ENCODE measurements at regions not wholly inside any gene's neighbourhood (a gene's known extent, or its start where the extent isn't known, plus 50 kb on each side); places are given as distances from the start of the nearest gene placed in this dataset.
A peak's percentile ranks its signal among the peaks of the same experiment; 100 is the strongest.

DNA sequence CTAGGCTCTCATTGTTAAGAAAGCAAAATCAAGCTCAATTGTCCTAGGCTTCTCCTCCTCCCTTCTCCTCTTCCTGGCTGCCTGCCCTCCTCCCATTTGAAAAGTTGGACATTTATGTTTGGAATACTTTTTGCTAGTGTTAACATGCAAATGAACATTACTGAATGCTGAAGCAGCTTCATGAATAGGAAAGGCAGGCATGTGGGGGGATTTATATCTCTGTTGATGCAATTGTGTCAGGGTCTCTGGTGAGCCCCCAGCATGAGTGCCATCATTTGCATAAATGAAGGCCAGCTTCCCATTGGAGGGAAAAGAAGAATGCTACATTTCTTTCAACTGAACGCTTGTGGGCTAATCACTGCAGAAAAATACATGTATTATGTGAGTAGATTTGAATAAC lies 160.1 kb upstream of the NDST3 start:
- H3K9ac ChIP-seq (ENCODE audit: low read length) = no peak overlapping the region
- BruUV-seq (replicated peaks) = no TSS peak
- no peaks in the 10 kb centered on the region for H3K4me1 ChIP-seq (ENCODE audit: insufficient read depth, low read length)
- no peak overlapping the region for H2AFZ ChIP-seq (ENCODE audit: low read length)
- no peaks in the 10 kb centered on the region for H3K79me2 ChIP-seq (ENCODE audit: low read length)
- H3K27me3 ChIP-seq (ENCODE audit: low read length) = no peaks in the 10 kb centered on the region
- intact Hi-C loops (cut with micrococcal nuclease) = no loop called here
- H3K4me2 ChIP-seq (ENCODE audit: low read length) = no peak overlapping the region
- H3K27ac ChIP-seq (ENCODE audit: low read length) = no peak overlapping the region
- H3F3A ChIP-seq (ENCODE audit: low read length, unreplicated experiment) = no peaks in the 10 kb centered on the region
- H3K9me2 ChIP-seq (replicated peaks; ENCODE audit: low read length) = no peaks in the 10 kb centered on the region
- CTCF ChIA-PET = no interaction called here
- POLR2A ChIA-PET (ENCODE audit: unreplicated experiment) = no interaction called here
- H3K36me3 ChIP-seq (ENCODE audit: low read depth, low read length) = no peaks in the 10 kb centered on the region
- H4K20me1 ChIP-seq (ENCODE audit: low read length) = no peaks in the 10 kb centered on the region
- DNase-seq (no peak), ATAC-seq (no peak)
- H3K4me3 ChIP-seq (ENCODE audit: low read length) = no peak overlapping the region
- no peaks in the 10 kb centered on the region for H3K9me3 ChIP-seq (ENCODE audit: low read length)
- TF ChIP-seq EZH2phosphoT487 (IDR thresholded peaks at IDR 0.05; ENCODE audit: borderline replicate concordance, low read length) (no peak), EZH2 (IDR thresholded peaks at IDR 0.05; ENCODE audit: low read length, unreplicated experiment) (no peak)
- TF ChIP-seq, protein P1, sequence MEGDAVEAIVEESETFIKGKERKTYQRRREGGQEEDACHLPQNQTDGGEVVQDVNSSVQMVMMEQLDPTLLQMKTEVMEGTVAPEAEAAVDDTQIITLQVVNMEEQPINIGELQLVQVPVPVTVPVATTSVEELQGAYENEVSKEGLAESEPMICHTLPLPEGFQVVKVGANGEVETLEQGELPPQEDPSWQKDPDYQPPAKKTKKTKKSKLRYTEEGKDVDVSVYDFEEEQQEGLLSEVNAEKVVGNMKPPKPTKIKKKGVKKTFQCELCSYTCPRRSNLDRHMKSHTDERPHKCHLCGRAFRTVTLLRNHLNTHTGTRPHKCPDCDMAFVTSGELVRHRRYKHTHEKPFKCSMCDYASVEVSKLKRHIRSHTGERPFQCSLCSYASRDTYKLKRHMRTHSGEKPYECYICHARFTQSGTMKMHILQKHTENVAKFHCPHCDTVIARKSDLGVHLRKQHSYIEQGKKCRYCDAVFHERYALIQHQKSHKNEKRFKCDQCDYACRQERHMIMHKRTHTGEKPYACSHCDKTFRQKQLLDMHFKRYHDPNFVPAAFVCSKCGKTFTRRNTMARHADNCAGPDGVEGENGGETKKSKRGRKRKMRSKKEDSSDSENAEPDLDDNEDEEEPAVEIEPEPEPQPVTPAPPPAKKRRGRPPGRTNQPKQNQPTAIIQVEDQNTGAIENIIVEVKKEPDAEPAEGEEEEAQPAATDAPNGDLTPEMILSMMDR (conservative IDR thresholded peaks at IDR 0.05; ENCODE audit: low read depth, low read length) = no peak

DNA sequence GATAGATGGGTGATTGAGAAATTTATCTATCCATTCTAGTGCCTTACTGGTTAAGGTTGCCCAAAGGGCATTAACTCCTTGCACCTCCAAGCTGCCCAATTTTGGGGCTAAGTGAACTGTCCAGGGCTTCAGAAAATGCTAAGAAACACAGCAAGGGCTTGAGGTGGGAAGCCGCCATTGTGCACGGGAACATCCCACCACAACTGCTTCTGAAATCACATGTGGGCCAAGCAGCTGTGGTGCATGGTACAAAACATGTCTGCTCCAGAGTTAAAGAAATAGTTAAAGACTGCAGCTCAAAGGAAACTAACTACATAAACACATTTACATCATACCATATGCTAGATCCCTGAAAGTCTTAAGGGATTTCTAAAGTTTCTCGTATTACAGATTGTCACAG lies 144.3 kb upstream of the NDST3 start:
- no peak for DNase-seq
- CTCF ChIA-PET = no interaction called here

DNA sequence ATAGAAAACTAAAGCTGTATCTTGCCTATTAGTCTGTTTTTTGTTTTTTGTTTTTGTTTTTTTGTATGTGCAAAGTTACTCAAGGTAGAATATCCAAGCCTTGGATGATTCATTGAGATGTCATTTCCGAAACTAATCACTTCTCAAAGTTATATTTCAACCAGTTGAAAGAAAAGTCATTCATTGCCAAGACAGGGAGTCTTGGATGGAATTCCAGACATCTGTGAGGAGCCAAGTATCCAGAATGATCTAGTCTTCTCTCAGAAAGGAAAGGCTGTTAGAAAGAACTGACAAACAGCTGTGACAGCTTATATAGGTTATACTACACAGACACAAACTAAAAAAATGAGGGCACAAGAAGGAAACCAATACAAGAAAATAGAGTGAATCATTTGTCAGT lies 141.1 kb upstream of the NDST3 start:
- BruUV-seq (replicated peaks) = no TSS peak
- Histone ChIP-seq H3K36me3 (ENCODE audit: low read depth, low read length) (no peaks in the 10 kb centered on the region), H4K20me1 (ENCODE audit: low read length) (no peaks in the 10 kb centered on the region), H3K4me3 (ENCODE audit: low read length) (no peak overlapping the region), H3F3A (ENCODE audit: low read length, unreplicated experiment) (no peaks in the 10 kb centered on the region), H3K79me2 (ENCODE audit: low read length) (no peaks in the 10 kb centered on the region), H3K9ac (ENCODE audit: low read length) (no peak overlapping the region), H3K27me3 (ENCODE audit: low read length) (no peaks in the 10 kb centered on the region), H3K4me2 (ENCODE audit: low read length) (no peak overlapping the region), H3K9me3 (ENCODE audit: low read length) (no peaks in the 10 kb centered on the region), H3K4me1 (ENCODE audit: insufficient read depth, low read length) (no peaks in the 10 kb centered on the region), H3K27ac (ENCODE audit: low read length) (no peak overlapping the region), H3K9me2 (replicated peaks; ENCODE audit: low read length) (no peaks in the 10 kb centered on the region), H2AFZ (ENCODE audit: low read length) (no peak overlapping the region)
- CTCF ChIA-PET = no interaction called here
- TF ChIP-seq EZH2 (IDR thresholded peaks at IDR 0.05; ENCODE audit: low read length, unreplicated experiment) (no peak), EZH2phosphoT487 (IDR thresholded peaks at IDR 0.05; ENCODE audit: borderline replicate concordance, low read length) (no peak)
- TF ChIP-seq, protein P1 (conservative IDR thresholded peaks at IDR 0.05; ENCODE audit: low read depth, low read length) = no peak
- intact Hi-C loops (cut with micrococcal nuclease) = no loop called here
- ATAC-seq (no peak; the same call in 1 of the 2 replicates), DNase-seq (peak; percentile 16)
- POLR2A ChIA-PET (ENCODE audit: unreplicated experiment) = no interaction called here

More for the DNA sequence above, 144.3 kb upstream of the NDST3 start:
- Histone ChIP-seq H3K79me2 (ENCODE audit: low read length) (no peaks in the 10 kb centered on the region), H3K4me1 (ENCODE audit: insufficient read depth, low read length) (no peaks in the 10 kb centered on the region), H3K9me3 (ENCODE audit: low read length) (no peaks in the 10 kb centered on the region), H3K36me3 (ENCODE audit: low read depth, low read length) (no peaks in the 10 kb centered on the region), H3K9me2 (replicated peaks; ENCODE audit: low read length) (no peaks in the 10 kb centered on the region), H3K27me3 (ENCODE audit: low read length) (no peaks in the 10 kb centered on the region), H3K4me2 (ENCODE audit: low read length) (no peak overlapping the region), H3K9ac (ENCODE audit: low read length) (no peak overlapping the region), H3F3A (ENCODE audit: low read length, unreplicated experiment) (no peaks in the 10 kb centered on the region), H4K20me1 (ENCODE audit: low read length) (no peaks in the 10 kb centered on the region), H2AFZ (ENCODE audit: low read length) (no peak overlapping the region), H3K4me3 (ENCODE audit: low read length) (no peak overlapping the region), H3K27ac (ENCODE audit: low read length) (no peak overlapping the region)
- BruUV-seq (replicated peaks) = no TSS peak
- no peak for TF ChIP-seq EZH2phosphoT487 (IDR thresholded peaks at IDR 0.05; ENCODE audit: borderline replicate concordance, low read length)
- TF ChIP-seq, protein P1 (conservative IDR thresholded peaks at IDR 0.05; ENCODE audit: low read depth, low read length) = no peak
- no peak for TF ChIP-seq EZH2 (IDR thresholded peaks at IDR 0.05; ENCODE audit: low read length, unreplicated experiment)
- no peak for ATAC-seq
- intact Hi-C loops (cut with micrococcal nuclease) = no loop called here
- POLR2A ChIA-PET (ENCODE audit: unreplicated experiment) = no interaction called here

Data from PC-3 (cell line).